BJ (cell line): ENCODE measurements at regions not wholly inside any gene's neighbourhood (a gene's known extent, or its start where the extent isn't known, plus 50 kb on each side); places are given as distances from the start of the nearest gene placed in this dataset.

Source experiments
- CTCF ChIA-PET: fragments of 350-600 bp; formaldehyde crosslinking; extraction: SDS; loops from one replicate; lab custom pipeline; 2021; ENCODE audit warnings: antibody characterized with exemption, inconsistent platforms; lab: Yijun Ruan, JAX
- POLR2A ChIA-PET: fragments of 300-600 bp; sonication (Branson Sonifier 250); formaldehyde crosslinking; extraction: SDS; loops from one replicate; lab custom pipeline; 2021; ENCODE audit warnings: antibody characterized with exemption; lab: Charles Lee
- DNase-seq: peaks from one replicate; pipeline ENCODE4 v3.0.0-alpha.2; 2011; ENCODE audit warnings: low read depth
- H3K27me3 ChIP-seq: 2 replicates; pipeline ENCODE4 v1.6.0; 2011; ENCODE audit warnings: low read length; ENCODE audit not compliant: control insufficient read depth, insufficient read depth
- H3K36me3 ChIP-seq: 2 replicates; pipeline ENCODE4 v1.5.1; 2011; ENCODE audit warnings: low read length; ENCODE audit not compliant: control insufficient read depth, insufficient read depth
- H3K4me3 ChIP-seq: 2 replicates; pipeline ENCODE4 v1.5.1; 2011; ENCODE audit warnings: low read depth, mild to moderate bottlenecking, control low read depth, low read length
- TF ChIP-seq, protein P1 (sequence below): IDR thresholded peaks from 2 replicates; pipeline ENCODE4 v1.5.1; 2011; ENCODE audit warnings: low read depth, mild to moderate bottlenecking, control low read depth, inconsistent platforms, low read length, moderate library complexity; ENCODE audit not compliant: insufficient read depth

DNA sequence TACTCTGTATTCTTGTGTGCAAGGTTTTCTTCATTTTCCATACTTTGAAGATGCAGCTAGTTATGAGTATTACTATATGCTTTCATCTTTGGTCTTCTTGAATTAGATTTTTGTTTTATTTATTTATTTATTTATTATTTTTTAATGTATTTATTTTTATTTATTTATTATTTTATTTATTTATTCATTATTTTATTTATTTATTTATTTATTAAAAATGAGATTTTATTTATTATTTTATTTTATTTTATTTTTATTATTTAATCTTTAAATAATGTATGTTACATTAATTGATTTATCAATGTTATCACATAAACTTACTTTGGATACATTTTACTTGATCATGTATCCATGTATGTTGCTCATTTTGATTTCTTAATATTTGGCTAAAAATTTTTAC is 132.3 kb upstream of the GALNT13 start:
- Histone ChIP-seq H3K36me3 (no peaks in the 10 kb centered on the region), H3K4me3 (no peak overlapping the region), H3K27me3 (no peaks in the 10 kb centered on the region)
- ChIA-PET POLR2A (no interaction called here), CTCF (no interaction called here)
- TF ChIP-seq, protein P1, sequence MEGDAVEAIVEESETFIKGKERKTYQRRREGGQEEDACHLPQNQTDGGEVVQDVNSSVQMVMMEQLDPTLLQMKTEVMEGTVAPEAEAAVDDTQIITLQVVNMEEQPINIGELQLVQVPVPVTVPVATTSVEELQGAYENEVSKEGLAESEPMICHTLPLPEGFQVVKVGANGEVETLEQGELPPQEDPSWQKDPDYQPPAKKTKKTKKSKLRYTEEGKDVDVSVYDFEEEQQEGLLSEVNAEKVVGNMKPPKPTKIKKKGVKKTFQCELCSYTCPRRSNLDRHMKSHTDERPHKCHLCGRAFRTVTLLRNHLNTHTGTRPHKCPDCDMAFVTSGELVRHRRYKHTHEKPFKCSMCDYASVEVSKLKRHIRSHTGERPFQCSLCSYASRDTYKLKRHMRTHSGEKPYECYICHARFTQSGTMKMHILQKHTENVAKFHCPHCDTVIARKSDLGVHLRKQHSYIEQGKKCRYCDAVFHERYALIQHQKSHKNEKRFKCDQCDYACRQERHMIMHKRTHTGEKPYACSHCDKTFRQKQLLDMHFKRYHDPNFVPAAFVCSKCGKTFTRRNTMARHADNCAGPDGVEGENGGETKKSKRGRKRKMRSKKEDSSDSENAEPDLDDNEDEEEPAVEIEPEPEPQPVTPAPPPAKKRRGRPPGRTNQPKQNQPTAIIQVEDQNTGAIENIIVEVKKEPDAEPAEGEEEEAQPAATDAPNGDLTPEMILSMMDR: no peak
- DNase-seq: no peak

DNA sequence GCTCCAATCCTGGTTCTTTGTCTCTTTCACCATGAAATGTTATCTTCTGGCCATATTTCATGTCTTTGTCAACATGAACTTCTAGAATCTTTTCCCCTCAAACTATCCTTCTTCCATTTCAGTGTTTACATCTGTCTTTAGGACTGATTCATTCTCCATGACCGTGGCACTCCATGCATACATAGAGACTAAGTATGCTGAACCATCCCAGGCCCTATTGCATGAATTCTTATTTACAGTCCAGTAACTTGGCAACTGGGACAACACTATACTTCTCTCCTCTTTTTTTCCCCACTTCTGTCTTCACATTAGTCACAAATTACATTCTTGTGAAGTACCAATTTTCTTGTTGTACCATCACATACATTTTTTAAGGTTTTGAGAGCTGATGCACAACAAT is 109.8 kb upstream of the GALNT13 start:
- Histone ChIP-seq H3K27me3 (no peaks in the 10 kb centered on the region), H3K4me3 (no peak overlapping the region), H3K36me3 (no peaks in the 10 kb centered on the region)
- POLR2A ChIA-PET: no interaction called here
- TF ChIP-seq, protein P1: no peak
- no peak for DNase-seq
- CTCF ChIA-PET: no interaction called here

DNA sequence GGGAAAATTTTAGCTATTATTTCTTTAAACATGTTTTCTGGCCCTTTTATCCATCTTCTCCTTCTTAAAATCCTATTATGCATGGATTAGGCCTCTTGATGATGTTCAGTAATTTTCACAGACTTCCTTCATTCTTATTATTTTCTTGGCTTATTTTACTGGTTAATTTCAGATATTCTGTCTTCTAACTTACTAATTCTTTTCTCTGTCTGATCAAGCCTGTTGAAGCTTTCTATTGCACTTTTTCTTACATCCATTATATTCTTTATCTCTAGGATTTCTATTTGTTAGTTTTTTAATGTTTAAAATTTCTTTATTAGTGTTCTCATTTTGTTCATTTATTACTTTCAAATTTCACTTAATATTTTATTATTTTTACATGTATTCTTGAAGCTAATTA is 105.3 kb upstream of the GALNT13 start:
- ChIA-PET CTCF (no interaction called here), POLR2A (no interaction called here)
- TF ChIP-seq, protein P1: no peak
- H3K36me3 ChIP-seq: no peaks in the 10 kb centered on the region
- H3K27me3 ChIP-seq: no peaks in the 10 kb centered on the region
- no peak overlapping the region for H3K4me3 ChIP-seq
- no peak for DNase-seq

DNA sequence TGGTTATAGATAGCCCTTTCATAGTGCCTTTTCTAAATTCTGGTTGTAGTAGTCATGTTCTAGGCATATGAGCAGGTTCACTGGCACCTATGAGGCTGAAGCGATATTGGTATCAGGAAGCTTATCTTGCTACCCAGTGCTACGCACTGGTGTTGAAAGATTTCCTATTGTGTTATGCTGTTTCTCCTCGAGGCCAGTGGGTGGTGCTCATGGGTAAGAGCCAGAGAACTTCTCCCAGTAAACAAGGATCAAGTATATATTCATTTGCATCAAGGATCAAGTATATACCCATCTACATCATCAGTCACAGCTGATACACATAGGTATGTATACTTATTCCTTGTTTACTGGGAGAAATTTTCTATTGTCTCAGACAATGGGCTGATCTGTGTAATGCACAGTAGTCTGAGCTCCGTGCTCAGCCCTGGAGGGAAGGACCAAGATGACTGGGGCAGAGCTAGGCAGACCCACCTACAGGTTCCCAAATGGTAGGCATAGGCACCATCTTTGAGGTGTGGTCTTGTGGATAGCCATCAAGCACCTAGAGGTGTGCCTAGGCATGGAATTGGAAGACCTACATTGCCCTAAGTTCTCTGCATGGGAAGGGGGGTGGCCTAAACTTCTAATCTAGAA is 101.2 kb upstream of the GALNT13 start:
- Histone ChIP-seq H3K27me3 (no peaks in the 10 kb centered on the region), H3K36me3 (no peaks in the 10 kb centered on the region), H3K4me3 (no peak overlapping the region)
- TF ChIP-seq, protein P1: no peak
- ChIA-PET CTCF (no interaction called here), POLR2A (no interaction called here)
- DNase-seq: no peak

DNA sequence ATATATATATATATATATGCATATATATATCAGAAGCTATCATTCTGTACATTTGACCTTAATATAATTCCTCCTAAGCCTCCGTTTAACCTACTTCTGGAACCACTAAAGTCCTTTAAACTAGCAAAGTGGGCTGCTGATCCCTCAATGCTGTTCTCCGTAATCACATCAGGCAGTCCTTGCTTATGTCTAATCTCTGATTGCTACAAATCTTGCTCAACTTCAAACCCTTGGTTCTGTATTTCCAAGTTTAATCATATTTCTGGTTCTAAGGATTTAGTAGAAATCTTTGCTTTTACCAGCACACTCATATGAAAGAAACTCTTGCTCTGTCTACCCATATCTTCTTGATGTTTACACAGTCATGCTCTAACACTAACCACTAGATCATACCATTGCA is 91.5 kb upstream of the GALNT13 start:
- CTCF ChIA-PET: no interaction called here
- H3K27me3 ChIP-seq: no peaks in the 10 kb centered on the region
- H3K36me3 ChIP-seq: no peaks in the 10 kb centered on the region
- POLR2A ChIA-PET: no interaction called here
- TF ChIP-seq, protein P1: no peak
- H3K4me3 ChIP-seq: no peak overlapping the region
- no peak for DNase-seq
